ENCODE measurements at regions not wholly inside any gene's neighbourhood (a gene's known extent, or its start where the extent isn't known, plus 50 kb on each side); places are given as distances from the start of the nearest gene placed in this dataset.
A peak's percentile ranks its signal among the peaks of the same experiment; 100 is the strongest.

DNA sequence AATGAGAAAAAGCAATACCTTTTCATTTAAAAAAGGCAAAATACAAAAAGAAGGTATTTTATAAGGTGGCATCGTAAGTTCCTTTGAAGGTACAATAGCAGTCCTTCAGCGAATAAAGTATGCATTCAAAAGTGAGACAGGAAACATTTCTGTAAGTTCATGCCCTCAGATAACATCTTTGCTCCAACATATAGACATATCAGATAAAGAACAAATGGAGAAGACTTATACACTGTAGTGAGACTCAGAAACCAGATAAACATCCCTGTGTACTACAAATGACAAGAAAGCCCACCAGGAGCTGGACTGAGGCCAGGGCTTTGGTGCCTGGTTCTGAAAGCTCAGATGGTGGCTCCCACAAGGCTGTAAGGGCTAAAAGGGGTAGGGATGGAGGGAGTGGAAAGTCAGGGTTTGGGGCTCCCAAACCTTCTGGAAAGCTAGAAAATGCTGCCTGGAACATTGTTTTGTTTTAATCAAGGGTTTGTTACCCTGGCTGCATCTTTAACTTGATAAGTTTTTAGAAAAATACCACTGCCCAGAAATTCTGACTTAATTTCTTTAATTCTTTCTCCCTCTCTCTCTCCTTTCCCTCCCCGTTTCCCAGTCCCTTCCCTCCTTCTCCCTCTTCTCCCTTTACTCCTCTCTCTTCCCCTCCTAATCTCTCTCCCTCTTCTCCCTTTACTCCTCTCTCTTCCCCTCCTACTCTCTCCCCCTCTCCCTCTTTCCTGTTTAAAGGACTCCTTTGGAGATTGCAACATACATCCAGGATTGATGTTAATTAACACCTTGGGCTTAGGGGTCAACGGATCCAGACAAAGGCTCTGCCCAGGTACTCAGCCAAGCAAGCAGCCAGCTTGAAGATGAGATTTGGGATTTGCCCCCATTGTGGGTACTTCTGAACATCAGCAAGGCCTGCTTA is 126.1 kb downstream of the AQP9 start:
- H3K27me3 Mint-ChIP-seq: no peaks in the 10 kb centered on the region
- H3K4me3 Mint-ChIP-seq: no peak overlapping the region
- DNase-seq: no peak
- peak overlapping the region in 1 of 2 donors; percentile 83 for H3K27ac Mint-ChIP-seq
- H3K4me1 Mint-ChIP-seq: peaks cover 4% of the 10 kb centered on the region
- no peak for ATAC-seq
- H3K9me3 Mint-ChIP-seq: no peaks in the 10 kb centered on the region

DNA sequence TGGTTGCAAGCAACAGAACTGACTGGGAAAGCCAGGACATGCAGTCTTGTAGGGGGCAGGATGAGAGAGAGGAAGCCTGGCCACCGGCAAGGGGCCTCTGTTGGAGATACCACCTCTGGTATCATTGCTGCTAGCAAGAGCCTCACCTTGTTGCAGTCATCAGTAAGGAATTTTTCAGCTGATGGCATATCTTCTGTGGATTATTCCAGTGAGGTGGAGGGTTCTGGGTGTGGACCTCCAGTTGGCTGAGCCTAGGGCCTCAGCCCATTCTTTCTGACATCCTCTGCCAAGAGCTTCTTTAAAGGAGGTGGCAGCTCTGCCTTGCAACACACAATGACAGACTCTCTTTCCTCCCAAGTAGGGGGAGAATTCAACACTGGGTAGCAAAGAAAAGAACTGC is 128.9 kb downstream of the AQP9 start:
- peaks cover 16% of the 10 kb centered on the region for H3K4me1 Mint-ChIP-seq
- peaks cover 10 to 11% of the 10 kb centered on the region in 2 donors for H3K9me3 Mint-ChIP-seq
- H3K27ac Mint-ChIP-seq: no peak overlapping the region
- DNase-seq: no peak
- no peak overlapping the region for H3K4me3 Mint-ChIP-seq
- ATAC-seq: no peak
- no peaks in the 10 kb centered on the region for H3K27me3 Mint-ChIP-seq

GRCh38 chr15:58268746-58269267 is 130.6 kb downstream of the AQP9 start:
- ATAC-seq: no peak
- no peak for DNase-seq
- no peak overlapping the region for H3K4me3 Mint-ChIP-seq
- peaks cover 16% of the 10 kb centered on the region for H3K4me1 Mint-ChIP-seq
- no peak overlapping the region for H3K27ac Mint-ChIP-seq
- peaks cover 10 to 11% of the 10 kb centered on the region in 2 donors for H3K9me3 Mint-ChIP-seq
- H3K27me3 Mint-ChIP-seq: no peaks in the 10 kb centered on the region

- H3K27me3 Mint-ChIP-seq: no peaks in the 10 kb centered on the region
- H3K27ac Mint-ChIP-seq: peak overlapping the region; percentile 80 to 92
- ATAC-seq: peak; percentile 76
- DNase-seq: peak; percentile 26 to 37
- H3K9me3 Mint-ChIP-seq: peaks cover 10 to 11% of the 10 kb centered on the region in 2 donors
- peaks cover 16% of the 10 kb centered on the region for H3K4me1 Mint-ChIP-seq
- H3K4me3 Mint-ChIP-seq: peak overlapping the region; percentile 24 to 63
Observed at GRCh38 chr15:58269455-58270414, 131.6 kb downstream of the AQP9 start.

DNA sequence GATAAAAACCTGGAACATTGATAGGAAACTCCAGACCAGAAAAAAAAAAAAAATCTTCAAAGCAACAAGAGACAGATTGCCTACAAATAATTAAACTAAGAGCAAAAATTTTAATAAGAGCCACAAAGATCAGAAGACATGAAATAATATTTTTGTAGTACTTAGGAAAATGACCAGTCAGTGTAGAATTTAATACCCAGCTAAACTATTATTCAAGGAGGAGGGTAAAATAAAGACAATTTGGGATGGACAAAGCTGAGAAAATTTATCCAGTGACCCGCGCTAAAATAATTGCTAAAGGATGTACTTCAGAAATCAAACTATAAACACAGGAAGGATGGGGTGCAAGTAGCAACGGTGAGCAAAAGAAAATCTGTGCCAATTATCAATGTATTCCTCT is 133.2 kb downstream of the AQP9 start:
- no peak for ATAC-seq
- no peak overlapping the region for H3K4me3 Mint-ChIP-seq
- H3K9me3 Mint-ChIP-seq: peaks cover 10 to 11% of the 10 kb centered on the region in 2 donors
- peak overlapping the region in 1 of 2 donors; percentile 37 for H3K27ac Mint-ChIP-seq
- H3K27me3 Mint-ChIP-seq: no peaks in the 10 kb centered on the region
- DNase-seq: no peak
- H3K4me1 Mint-ChIP-seq: peaks cover 16% of the 10 kb centered on the region

GRCh38 chr15:58273104-58273503 is 134.9 kb downstream of the AQP9 start:
- peaks cover under 1% of the 10 kb centered on the region for H3K27me3 Mint-ChIP-seq
- peaks cover 10 to 11% of the 10 kb centered on the region in 2 donors for H3K9me3 Mint-ChIP-seq
- peaks cover 16% of the 10 kb centered on the region for H3K4me1 Mint-ChIP-seq

DNA sequence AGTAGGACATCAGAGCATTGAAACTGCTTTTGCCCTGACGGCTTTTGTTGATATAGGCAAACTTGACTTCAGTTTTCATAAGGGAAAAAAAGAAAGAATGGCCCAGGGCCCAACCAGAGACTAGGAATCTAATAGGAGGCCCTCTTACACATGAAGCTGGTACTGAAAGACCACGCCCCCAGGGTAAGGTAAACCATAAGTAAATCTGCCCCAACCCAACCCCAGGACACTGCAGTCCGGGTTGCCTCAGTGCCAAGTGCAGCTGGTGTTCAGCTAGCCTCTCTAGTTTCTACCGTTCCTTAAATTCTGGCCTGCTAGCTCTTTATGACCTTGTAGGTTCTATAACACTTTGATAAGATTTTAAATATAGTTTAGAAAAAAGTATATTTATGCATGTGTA is 136.7 kb downstream of the AQP9 start:
- ATAC-seq: no peak
- peaks cover 10 to 11% of the 10 kb centered on the region in 2 donors for H3K9me3 Mint-ChIP-seq

More at GRCh38 chr15:58273104-58273503, 134.9 kb downstream of the AQP9 start:
- Mint-ChIP-seq H3K4me3 (no peak overlapping the region), H3K27ac (no peak overlapping the region)
- ATAC-seq (no peak), DNase-seq (no peak)

GRCh38 chr15:58275785-58276184 is 137.6 kb downstream of the AQP9 start:
- Mint-ChIP-seq H3K27me3 (peaks cover 7% of the 10 kb centered on the region), H3K4me3 (no peak overlapping the region), H3K27ac (no peak overlapping the region), H3K4me1 (no peaks in the 10 kb centered on the region), H3K9me3 (peaks cover 7 to 9% of the 10 kb centered on the region in 2 donors)
- ATAC-seq (no peak), DNase-seq (no peak)

More for the DNA sequence above, 136.7 kb downstream of the AQP9 start:
- peaks cover 7% of the 10 kb centered on the region for H3K27me3 Mint-ChIP-seq
- peaks cover 7% of the 10 kb centered on the region for H3K4me1 Mint-ChIP-seq
- H3K4me3 Mint-ChIP-seq: no peak overlapping the region
- DNase-seq: no peak
- no peak overlapping the region for H3K27ac Mint-ChIP-seq

GRCh38 chr15:58276924-58277323 is 138.7 kb downstream of the AQP9 start:
- no peak overlapping the region for H3K4me3 Mint-ChIP-seq
- no peak for DNase-seq
- peaks cover 7% of the 10 kb centered on the region for H3K27me3 Mint-ChIP-seq
- no peaks in the 10 kb centered on the region for H3K9me3 Mint-ChIP-seq
- ATAC-seq: no peak
- no peak overlapping the region for H3K27ac Mint-ChIP-seq
- H3K4me1 Mint-ChIP-seq: no peaks in the 10 kb centered on the region

DNA sequence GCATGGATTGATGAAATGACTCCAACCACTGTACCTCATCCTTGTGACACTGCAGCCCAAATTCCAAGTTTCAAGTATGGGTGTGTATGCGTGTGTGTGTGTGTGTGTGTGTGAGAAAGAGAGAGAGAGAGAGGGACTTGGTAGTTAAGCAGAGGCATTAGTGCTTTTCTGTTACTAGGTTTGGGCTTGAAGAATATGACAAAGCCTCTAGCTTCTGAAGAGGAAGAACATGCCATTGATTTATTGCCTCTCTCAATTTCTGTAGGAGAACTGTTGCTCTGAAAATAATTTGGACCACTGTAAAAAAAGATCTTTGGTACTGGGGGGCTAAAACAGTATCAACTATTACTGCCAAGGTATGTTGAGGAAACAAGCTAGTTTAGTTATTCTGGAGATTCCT is 139.2 kb downstream of the AQP9 start:
- Mint-ChIP-seq H3K4me1 (no peaks in the 10 kb centered on the region), H3K27ac (no peak overlapping the region), H3K27me3 (peaks cover 7% of the 10 kb centered on the region), H3K4me3 (no peak overlapping the region), H3K9me3 (no peaks in the 10 kb centered on the region)
- DNase-seq: no peak
- no peak for ATAC-seq

GRCh38 chr15:58279106-58279505 is 140.9 kb downstream of the AQP9 start:
- no peak overlapping the region for H3K4me3 Mint-ChIP-seq
- H3K27me3 Mint-ChIP-seq: peaks cover 7% of the 10 kb centered on the region
- H3K4me1 Mint-ChIP-seq: no peaks in the 10 kb centered on the region
- no peak for ATAC-seq
- no peak overlapping the region for H3K27ac Mint-ChIP-seq
- no peak for DNase-seq
- H3K9me3 Mint-ChIP-seq: no peaks in the 10 kb centered on the region

- H3K4me1 Mint-ChIP-seq: no peaks in the 10 kb centered on the region
- peaks cover 7% of the 10 kb centered on the region for H3K27me3 Mint-ChIP-seq
- H3K4me3 Mint-ChIP-seq: no peak overlapping the region
- DNase-seq (no peak), ATAC-seq (no peak)
- H3K9me3 Mint-ChIP-seq: no peaks in the 10 kb centered on the region
- no peak overlapping the region for H3K27ac Mint-ChIP-seq
Observed at GRCh38 chr15:58279654-58280053, 141.5 kb downstream of the AQP9 start.

GRCh38 chr15:58282060-58282708 is 144.0 kb downstream of the AQP9 start:
- Mint-ChIP-seq H3K4me1 (peaks cover 9% of the 10 kb centered on the region), H3K27me3 (peaks cover 7% of the 10 kb centered on the region), H3K4me3 (no peak overlapping the region), H3K27ac (no peak overlapping the region), H3K9me3 (no peaks in the 10 kb centered on the region)
- DNase-seq (no peak), ATAC-seq (no peak)

- peaks cover 4% of the 10 kb centered on the region for H3K27me3 Mint-ChIP-seq
- H3K27ac Mint-ChIP-seq: no peak overlapping the region
- no peak for DNase-seq
- no peaks in the 10 kb centered on the region for H3K9me3 Mint-ChIP-seq
- peaks cover 9% of the 10 kb centered on the region for H3K4me1 Mint-ChIP-seq
- no peak for ATAC-seq
- no peak overlapping the region for H3K4me3 Mint-ChIP-seq
Observed at GRCh38 chr15:58283302-58283701, 145.1 kb downstream of the AQP9 start.

- no peak overlapping the region for H3K4me3 Mint-ChIP-seq
- DNase-seq (no peak), ATAC-seq (no peak)
- H3K27me3 Mint-ChIP-seq: no peaks in the 10 kb centered on the region
- H3K9me3 Mint-ChIP-seq: no peaks in the 10 kb centered on the region
- no peak overlapping the region for H3K27ac Mint-ChIP-seq
- H3K4me1 Mint-ChIP-seq: peaks cover 9% of the 10 kb centered on the region
Observed at GRCh38 chr15:58284293-58284692, 146.1 kb downstream of the AQP9 start.
